NCI-H1048 (cell line): ENCODE measurements at regions not wholly inside any gene's neighbourhood (a gene's known extent, or its start where the extent isn't known, plus 50 kb on each side); places are given as distances from the start of the nearest gene placed in this dataset.
A peak's percentile ranks its signal among the peaks of the same experiment; 100 is the strongest.

ENCODE experiments used
- DNase-seq: peaks from one replicate; lab custom pipeline; 2025; lab: John Stamatoyannopoulos, UW

- DNase-seq: no peak
These were observed 1848.9 kb upstream of the TENM3 start for GRCh38 chr4:180394312-180394711.

GRCh38 chr4:180394730-180395129 lies 1848.5 kb upstream of the TENM3 start:
- DNase-seq: no peak

- no peak for DNase-seq
These were observed 1844.6 kb upstream of the TENM3 start for GRCh38 chr4:180398564-180398963.

GRCh38 chr4:180407275-180407885 lies 1835.8 kb upstream of the TENM3 start:
- no peak for DNase-seq

- DNase-seq: no peak
These were observed 1824.2 kb upstream of the TENM3 start for GRCh38 chr4:180418819-180419531.

GRCh38 chr4:180422989-180423711 lies 1820.1 kb upstream of the TENM3 start:
- no peak for DNase-seq

GRCh38 chr4:180423712-180424057 lies 1819.5 kb upstream of the TENM3 start:
- DNase-seq: no peak

- DNase-seq: no peak
These were observed 1816.3 kb upstream of the TENM3 start for GRCh38 chr4:180426938-180427337.

- no peak for DNase-seq
These were observed 1812.9 kb upstream of the TENM3 start for GRCh38 chr4:180430283-180430682.

- DNase-seq: no peak
These were observed 1808.9 kb upstream of the TENM3 start for GRCh38 chr4:180434131-180434895.

GRCh38 chr4:180436361-180436760 lies 1806.8 kb upstream of the TENM3 start:
- no peak for DNase-seq

- DNase-seq: no peak
These were observed 1805.6 kb upstream of the TENM3 start for GRCh38 chr4:180437601-180438000.

- DNase-seq: no peak
These were observed 1794.9 kb upstream of the TENM3 start for GRCh38 chr4:180448306-180448705.

GRCh38 chr4:180449395-180449956 lies 1793.7 kb upstream of the TENM3 start:
- peak; percentile 51 for DNase-seq

GRCh38 chr4:180455226-180455625 lies 1788.0 kb upstream of the TENM3 start:
- peak; percentile 29 for DNase-seq

GRCh38 chr4:180456928-180457327 lies 1786.3 kb upstream of the TENM3 start:
- no peak for DNase-seq

GRCh38 chr4:180462116-180462515 lies 1781.1 kb upstream of the TENM3 start:
- no peak for DNase-seq

GRCh38 chr4:180465364-180465763 lies 1777.8 kb upstream of the TENM3 start:
- no peak for DNase-seq

GRCh38 chr4:180483036-180483435 lies 1760.2 kb upstream of the TENM3 start:
- DNase-seq: no peak

- no peak for DNase-seq
These were observed 1757.8 kb upstream of the TENM3 start for GRCh38 chr4:180485407-180485806.

- DNase-seq: no peak
These were observed 1756.9 kb upstream of the TENM3 start for GRCh38 chr4:180486342-180486741.

GRCh38 chr4:180489787-180490186 lies 1753.4 kb upstream of the TENM3 start:
- DNase-seq: no peak
